Bone marrow (tissue), 2 donors: ENCODE measurements at regions not wholly inside any gene's neighbourhood (a gene's known extent, or its start where the extent isn't known, plus 50 kb on each side); places are given as distances from the start of the nearest gene placed in this dataset.
"Not testable (repeated sequence)": the region's sequence is repeated elsewhere in the genome, so short reads cannot be mapped to it uniquely, and the experiment has no call there.

ENCODE experiments used
- DNase-seq, 2 donors: peaks; one replicate each; lab custom pipeline; 2025; lab: John Stamatoyannopoulos, UW

GRCh38 chr6:14396826-14397517, 279.4 kb downstream of the CD83 start:
- no peak for DNase-seq

- DNase-seq: no peak
Measured at GRCh38 chr6:14397518-14397901, 279.9 kb downstream of the CD83 start.

- DNase-seq: no peak
Measured at GRCh38 chr6:14398953-14399352, 281.4 kb downstream of the CD83 start.

- DNase-seq: no peak
Measured at GRCh38 chr6:14399635-14400034, 282.1 kb downstream of the CD83 start.

- DNase-seq: no peak
Measured at GRCh38 chr6:14401246-14401645, 283.7 kb downstream of the CD83 start.

- DNase-seq: no peak
Measured at GRCh38 chr6:14406614-14407331, 289.2 kb downstream of the CD83 start.

- DNase-seq: no peak
Measured at GRCh38 chr6:14408446-14408845, 290.9 kb downstream of the CD83 start.

- DNase-seq: no peak
Measured at GRCh38 chr6:14412026-14412425, 294.5 kb downstream of the CD83 start.

- no peak for DNase-seq
Measured at GRCh38 chr6:14415452-14415851, 297.9 kb downstream of the CD83 start.

GRCh38 chr6:14417377-14417776, 299.8 kb downstream of the CD83 start:
- DNase-seq: no peak

GRCh38 chr6:14419224-14419623, 301.7 kb downstream of the CD83 start:
- DNase-seq: not testable (repeated sequence)

GRCh38 chr6:14422061-14422460, 304.5 kb downstream of the CD83 start:
- no peak for DNase-seq

- DNase-seq: no peak
Measured at GRCh38 chr6:14422917-14423316, 305.3 kb downstream of the CD83 start.

GRCh38 chr6:14423330-14423729, 305.8 kb downstream of the CD83 start:
- no peak for DNase-seq

GRCh38 chr6:14423955-14424354, 306.4 kb downstream of the CD83 start:
- DNase-seq: no peak

- no peak for DNase-seq
Measured at GRCh38 chr6:14425805-14426204, 308.2 kb downstream of the CD83 start.

GRCh38 chr6:14426281-14426680, 308.7 kb downstream of the CD83 start:
- no peak for DNase-seq

GRCh38 chr6:14428269-14428668, 310.7 kb downstream of the CD83 start:
- DNase-seq: no peak

- no peak for DNase-seq
Measured at GRCh38 chr6:14429396-14429795, 311.8 kb downstream of the CD83 start.

- DNase-seq: no peak
Measured at GRCh38 chr6:14430218-14430617, 312.6 kb downstream of the CD83 start.

GRCh38 chr6:14431385-14432330, 314.1 kb downstream of the CD83 start:
- DNase-seq: no peak

GRCh38 chr6:14434916-14435690, 317.5 kb downstream of the CD83 start:
- DNase-seq: no peak
